Subcutaneous abdominal adipose tissue (tissue), 5 donors: ENCODE measurements at regions not wholly inside any gene's neighbourhood (a gene's known extent, or its start where the extent isn't known, plus 50 kb on each side); places are given as distances from the start of the nearest gene placed in this dataset.

Source experiments
- H3K27ac ChIP-seq: one replicate; pipeline ENCODE4 v1.7.0; 2013; ENCODE audit warnings: low read depth, mild to moderate bottlenecking, inconsistent platforms, low read length, moderate library complexity
- H3K27me3 ChIP-seq, 5 donors: one replicate each; pipeline ENCODE4 v1.7.0; 2013; ENCODE audit warnings: low read length in 5 of 5, inconsistent platforms in 1 of 5; ENCODE audit not compliant: control insufficient read depth in 5 of 5, insufficient read depth in 4 of 5
- H3K36me3 ChIP-seq, 5 donors: one replicate each; pipeline ENCODE4 v1.7.0; 2013; ENCODE audit warnings: low read length in 5 of 5; ENCODE audit not compliant: control insufficient read depth in 5 of 5, insufficient read depth in 5 of 5
- H3K4me1 ChIP-seq, 5 donors: one replicate each; pipeline ENCODE4 v1.7.0; 2013; ENCODE audit warnings: low read length in 5 of 5, mild to moderate bottlenecking in 3 of 5, moderate library complexity in 1 of 5; ENCODE audit not compliant: control insufficient read depth in 5 of 5, insufficient read depth in 5 of 5
- H3K4me3 ChIP-seq, 5 donors: one replicate each; pipeline ENCODE4 v1.7.0; 2013; ENCODE audit warnings: low read length in 5 of 5, low read depth in 1 of 5
- H3K9ac ChIP-seq, 5 donors: one replicate each; pipeline ENCODE4 v1.7.0; 2013; ENCODE audit warnings: low read length in 5 of 5, mild to moderate bottlenecking in 4 of 5, moderate library complexity in 3 of 5
- H3K9me3 ChIP-seq, 5 donors: one replicate each; pipeline ENCODE4 v1.7.0; 2013; ENCODE audit warnings: low read length in 5 of 5; ENCODE audit not compliant: control insufficient read depth in 5 of 5
- donor health status: healthy.
- donor health status: healthy.
- donor health status: healthy.
- donor health status: healthy.
- donor health status: healthy.

- H3K4me1 ChIP-seq, result peaks cover 0 to 5% (median 0%) of the 10 kb centered on the region in 5 donors
- peaks cover 0 to 8% (median 4%) of the 10 kb centered on the region in 5 donors for H3K9me3 ChIP-seq
- H3K36me3 ChIP-seq, result no peaks in the 10 kb centered on the region
- no peak overlapping the region for H3K27ac ChIP-seq
- H3K27me3 ChIP-seq, result no peaks in the 10 kb centered on the region
- no peak overlapping the region for H3K9ac ChIP-seq
- H3K4me3 ChIP-seq, result no peak overlapping the region
Observed at GRCh38 chr9:18015116-18015515, 436.2 kb downstream of the SH3GL2 start.

- no peak overlapping the region for H3K27ac ChIP-seq
- no peaks in the 10 kb centered on the region for H3K27me3 ChIP-seq
- H3K36me3 ChIP-seq, result no peaks in the 10 kb centered on the region
- peaks cover 0 to 8% (median 4%) of the 10 kb centered on the region in 5 donors for H3K9me3 ChIP-seq
- peaks cover 0 to 3% (median 0%) of the 10 kb centered on the region in 5 donors for H3K4me1 ChIP-seq
- H3K4me3 ChIP-seq, result no peak overlapping the region
- no peak overlapping the region for H3K9ac ChIP-seq
Observed at GRCh38 chr9:18017136-18017535, 438.3 kb downstream of the SH3GL2 start.

DNA sequence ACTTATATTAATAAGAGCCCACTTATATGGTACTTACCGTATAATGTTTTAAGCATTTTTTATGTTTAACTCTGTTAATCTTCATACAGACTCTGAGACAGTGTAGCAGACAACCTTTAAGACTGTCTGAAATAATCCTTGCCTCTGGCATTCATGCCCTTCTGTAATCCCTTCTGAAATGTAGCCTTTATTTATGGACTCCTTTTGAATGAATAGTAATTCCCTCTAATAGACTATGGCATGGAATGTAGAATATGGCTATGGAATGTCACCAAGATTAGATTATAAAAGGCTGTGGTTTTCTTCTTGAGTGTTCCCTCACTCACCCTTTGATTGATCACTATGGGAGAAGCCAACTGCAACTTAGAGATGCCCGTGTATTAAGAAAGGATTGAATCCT lies 439.4 kb downstream of the SH3GL2 start:
- Histone ChIP-seq H3K27ac (no peak overlapping the region), H3K9ac (no peak overlapping the region), H3K4me3 (no peak overlapping the region), H3K4me1 (no peaks in the 10 kb centered on the region), H3K9me3 (peaks cover 0 to 8% (median 4%) of the 10 kb centered on the region in 5 donors), H3K27me3 (no peaks in the 10 kb centered on the region), H3K36me3 (no peaks in the 10 kb centered on the region)

DNA sequence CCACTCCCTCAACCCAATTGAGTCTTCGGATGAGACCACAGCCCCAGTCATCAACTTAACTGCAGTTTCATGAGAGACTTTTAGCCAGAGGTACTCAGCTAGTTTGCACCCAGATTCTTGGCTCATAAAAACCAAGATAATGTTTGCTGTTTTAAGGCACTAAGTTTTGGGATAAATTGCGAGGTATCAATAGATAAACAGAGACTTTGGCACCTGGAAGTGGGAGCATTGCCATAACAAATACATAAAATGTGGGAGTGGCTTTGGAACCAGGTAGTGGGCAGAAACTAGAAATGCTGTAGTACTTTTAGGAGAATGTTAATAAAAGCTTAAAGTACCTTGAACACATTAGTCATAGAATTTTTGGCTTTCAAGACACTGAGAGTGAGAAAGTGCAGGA lies 439.8 kb downstream of the SH3GL2 start:
- H3K27me3 ChIP-seq, result no peaks in the 10 kb centered on the region
- no peak overlapping the region for H3K27ac ChIP-seq
- no peaks in the 10 kb centered on the region for H3K4me1 ChIP-seq
- no peak overlapping the region for H3K9ac ChIP-seq
- no peak overlapping the region for H3K4me3 ChIP-seq
- no peaks in the 10 kb centered on the region for H3K36me3 ChIP-seq
- peaks cover 0 to 8% (median 4%) of the 10 kb centered on the region in 5 donors for H3K9me3 ChIP-seq

GRCh38 chr9:18020121-18020745 lies 441.4 kb downstream of the SH3GL2 start:
- no peaks in the 10 kb centered on the region for H3K4me1 ChIP-seq
- H3K4me3 ChIP-seq, result no peak overlapping the region
- H3K27me3 ChIP-seq, result no peaks in the 10 kb centered on the region
- no peaks in the 10 kb centered on the region for H3K36me3 ChIP-seq
- peaks cover 0 to 8% (median 4%) of the 10 kb centered on the region in 5 donors for H3K9me3 ChIP-seq
- no peak overlapping the region for H3K27ac ChIP-seq
- no peak overlapping the region for H3K9ac ChIP-seq

GRCh38 chr9:18022642-18023041 lies 443.8 kb downstream of the SH3GL2 start:
- Histone ChIP-seq H3K27ac (no peak overlapping the region), H3K4me1 (no peaks in the 10 kb centered on the region), H3K9me3 (peaks cover 0 to 8% (median 4%) of the 10 kb centered on the region in 5 donors), H3K27me3 (no peaks in the 10 kb centered on the region), H3K9ac (no peak overlapping the region), H3K36me3 (no peaks in the 10 kb centered on the region), H3K4me3 (no peak overlapping the region)

- Histone ChIP-seq H3K4me3 (no peak overlapping the region), H3K9ac (no peak overlapping the region), H3K36me3 (no peaks in the 10 kb centered on the region), H3K27me3 (no peaks in the 10 kb centered on the region), H3K27ac (no peak overlapping the region), H3K9me3 (peaks cover 0 to 6% (median 0%) of the 10 kb centered on the region in 5 donors), H3K4me1 (no peaks in the 10 kb centered on the region)
Observed at GRCh38 chr9:18023332-18023731, 444.5 kb downstream of the SH3GL2 start.

DNA sequence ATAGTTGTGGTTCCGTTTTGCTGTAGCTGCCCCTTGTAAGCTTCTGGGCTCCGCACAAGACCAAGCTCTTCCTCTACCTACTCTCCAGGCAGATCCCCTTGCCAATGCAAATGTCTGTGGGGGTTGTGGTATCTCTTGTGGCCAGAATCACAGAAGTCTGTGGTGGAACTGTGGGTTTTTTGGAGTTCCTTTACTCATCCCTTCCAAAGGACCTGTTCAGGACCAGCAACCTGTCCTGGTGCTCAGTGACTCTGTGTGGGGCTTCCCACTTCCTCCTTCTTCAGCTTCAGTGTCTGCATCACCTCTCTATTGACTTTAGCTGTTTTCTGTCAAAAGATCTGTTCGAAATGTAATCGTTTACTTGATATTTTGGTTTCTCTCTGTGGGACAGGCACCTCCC lies 441.3 kb upstream of the ADAMTSL1 start:
- H3K4me3 ChIP-seq, result no peak overlapping the region
- no peaks in the 10 kb centered on the region for H3K27me3 ChIP-seq

DNA sequence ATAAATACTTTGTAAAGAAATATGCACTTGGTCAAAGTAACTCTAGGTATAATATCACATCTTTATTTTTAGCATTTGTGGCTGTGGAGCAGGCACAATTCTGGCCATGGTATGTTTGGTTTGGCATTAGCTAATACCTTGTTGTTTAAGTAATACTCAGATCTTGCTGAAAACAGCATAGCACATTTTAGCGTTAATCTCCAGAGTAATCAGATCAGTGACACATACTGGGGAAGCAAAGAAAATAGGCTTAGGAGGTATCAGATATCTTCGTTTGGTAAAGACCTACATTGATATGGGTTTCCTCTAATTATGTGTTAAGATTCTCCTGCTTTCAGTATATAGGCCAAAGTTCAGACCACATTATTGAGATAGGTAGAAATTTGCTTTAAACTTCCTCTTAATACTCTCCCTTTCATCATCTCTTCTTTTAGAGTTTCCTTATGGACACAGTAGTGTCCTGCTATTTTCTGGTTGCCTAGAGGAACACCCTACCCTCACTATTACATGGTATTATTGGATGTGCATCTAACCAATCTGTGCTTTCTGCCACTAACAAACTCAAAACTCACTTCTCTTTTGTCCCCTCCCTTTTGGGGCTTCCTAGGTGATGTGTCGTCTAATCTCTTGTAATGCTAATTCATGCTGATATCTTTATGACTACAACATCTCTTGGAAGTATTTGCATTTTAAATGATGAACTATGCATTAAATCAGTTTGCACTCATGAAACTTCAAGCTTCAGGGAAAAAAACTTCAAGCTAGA lies 437.3 kb upstream of the ADAMTSL1 start:
- Histone ChIP-seq H3K9me3 (peaks cover 0 to 4% (median 0%) of the 10 kb centered on the region in 5 donors), H3K36me3 (no peaks in the 10 kb centered on the region), H3K4me1 (peaks cover 0 to 8% (median 0%) of the 10 kb centered on the region in 5 donors), H3K9ac (no peak overlapping the region), H3K27me3 (no peaks in the 10 kb centered on the region), H3K4me3 (no peak overlapping the region), H3K27ac (no peak overlapping the region)

More for the DNA sequence above, 441.3 kb upstream of the ADAMTSL1 start:
- Histone ChIP-seq H3K9me3 (peaks cover 0 to 6% (median 4%) of the 10 kb centered on the region in 5 donors), H3K36me3 (no peaks in the 10 kb centered on the region), H3K9ac (no peak overlapping the region), H3K27ac (no peak overlapping the region), H3K4me1 (no peaks in the 10 kb centered on the region)

- Histone ChIP-seq H3K9me3 (no peaks in the 10 kb centered on the region), H3K4me3 (no peak overlapping the region), H3K36me3 (no peaks in the 10 kb centered on the region), H3K4me1 (peaks cover 0 to 8% (median 0%) of the 10 kb centered on the region in 5 donors), H3K9ac (no peak overlapping the region), H3K27me3 (no peaks in the 10 kb centered on the region), H3K27ac (no peak overlapping the region)
Observed at GRCh38 chr9:18037981-18038380, 436.0 kb upstream of the ADAMTSL1 start.
